K562 (cell line): ENCODE measurements at regions not wholly inside any gene's neighbourhood (a gene's known extent, or its start where the extent isn't known, plus 50 kb on each side); places are given as distances from the start of the nearest gene placed in this dataset.

ENCODE experiments used
- ATAC-seq: fragments of 200-7000 bp; cut with Tn5 transposase; 3 replicates; pipeline ENCODE4 v1.9.1; 2020; ENCODE audit warnings: moderate library complexity
- BruUV-seq: library from RNA; stranded (reverse); fragments of 400-500 nt; replicated peaks from 2 replicates; lab custom pipeline; 2021; lab: Mats Ljungman, UMichigan
- CTCF ChIA-PET: fragments of 300-600 bp; formaldehyde crosslinking; extraction: SDS; loops from one replicate; lab custom pipeline; 2021; ENCODE audit warnings: low intra/inter-chr PET ratio; lab: Yijun Ruan, JAX
- POLR2A ChIA-PET: fragments of 300-600, 350-650 bp; sonication (Branson Sonifier 250); formaldehyde crosslinking; extraction: SDS; loops from one replicate; lab custom pipeline; 2021; ENCODE audit warnings: antibody characterized with exemption, inconsistent platforms; lab: Yijun Ruan, JAX
- DNase-seq, 4 experiments: peaks; one replicate each; pipeline versions ENCODE4 v3.0.0 to v3.0.0-alpha.2; 2011 to 2018; ENCODE audit warnings: low spot score in 3 of 4, mixed read lengths in 3 of 4; ENCODE audit errors: extremely low read depth in 1 of 4
- FAIRE-seq: peaks from 2 replicates; lab custom pipeline; 2011; peaks lifted over from hg19 to GRCh38; lab: Jason Lieb, UNC
- H2AFZ ChIP-seq: 2 replicates; pipeline ENCODE4 v1.6.0; 2011; ENCODE audit warnings: low read depth, low read length, control low read depth, inconsistent platforms
- H3K27ac ChIP-seq: fragments of 200-600 bp; 3 replicates; pipeline ENCODE4 v1.8.0; 2011; ENCODE audit warnings: low read depth, mild to moderate bottlenecking, control low read depth, inconsistent platforms, low read length, moderate library complexity, mixed read lengths; ENCODE audit errors: extremely low read depth
- H3K27me3 ChIP-seq, 2 experiments: fragments of 300-600 bp in 1 of 2; 2 replicates in 1 of 2; 3 replicates in 1 of 2; pipeline versions ENCODE4 v1.6.0 to v1.8.0; 2011; ENCODE audit warnings: inconsistent platforms in 2 of 2, low read length in 2 of 2, mild to moderate bottlenecking in 1 of 2, mixed read lengths in 1 of 2, moderate library complexity in 1 of 2; ENCODE audit not compliant: control insufficient read depth in 2 of 2, insufficient read depth in 2 of 2
- H3K36me3 ChIP-seq: fragments of 300-600 bp; 3 replicates; pipeline ENCODE4 v1.8.0; 2011; ENCODE audit warnings: mild to moderate bottlenecking, low read length, inconsistent platforms; ENCODE audit not compliant: control insufficient read depth, insufficient read depth
- H3K4me1 ChIP-seq, 2 experiments: fragments of 200-600 bp in 1 of 2; replicated peaks in 1 of 2; 2 replicates in 1 of 2; 3 replicates in 1 of 2; pipeline versions ENCODE4 v1.5.1 to v1.8.0; 2011; ENCODE audit warnings: inconsistent platforms in 2 of 2, low read length in 2 of 2, mild to moderate bottlenecking in 1 of 2, mixed read lengths in 1 of 2, moderate library complexity in 1 of 2; ENCODE audit not compliant: control insufficient read depth in 2 of 2, insufficient read depth in 2 of 2
- H3K4me2 ChIP-seq: 2 replicates; pipeline ENCODE4 v1.6.1; 2011; ENCODE audit warnings: low read length, control low read depth, inconsistent platforms, mixed read lengths; ENCODE audit not compliant: insufficient read depth
- H3K4me3 ChIP-seq: fragments of 200-600 bp; sonication (generic), shearing (Covaris generic); 2 replicates; pipeline ENCODE4 v1.5.1; 2016; ENCODE audit warnings: control low read depth, inconsistent platforms
- H3K79me2 ChIP-seq: fragments of 200-600 bp; 3 replicates; pipeline ENCODE4 v1.8.0; 2011; ENCODE audit warnings: low read length, inconsistent platforms; ENCODE audit not compliant: control insufficient read depth, insufficient read depth
- H3K9ac ChIP-seq, 2 experiments: 2 replicates each; pipeline versions ENCODE4 v1.6.0 to v1.6.1; 2011; ENCODE audit warnings: low read depth in 2 of 2, low read length in 2 of 2, control low read depth in 1 of 2, inconsistent platforms in 1 of 2, mild to moderate bottlenecking in 1 of 2, mixed read lengths in 1 of 2; ENCODE audit not compliant: insufficient read depth in 1 of 2
- H3K9me1 ChIP-seq: one replicate; pipeline ENCODE4 v1.6.0; 2011; ENCODE audit warnings: inconsistent platforms, mild to moderate bottlenecking, low read length, moderate library complexity; ENCODE audit not compliant: control insufficient read depth, insufficient read depth
- H3K9me3 ChIP-seq: replicated peaks from 2 replicates; pipeline ENCODE4 v1.5.1; 2011; ENCODE audit warnings: low read depth, low read length, inconsistent platforms; ENCODE audit not compliant: control insufficient read depth, insufficient read depth
- H4K20me1 ChIP-seq: replicated peaks from 2 replicates; pipeline ENCODE4 v1.6.1; 2011; ENCODE audit warnings: low read length, inconsistent platforms, mixed read lengths; ENCODE audit not compliant: control insufficient read depth, insufficient read depth
- CBX8 ChIP-seq: fragments of 200-600 bp; sonication (generic); IDR thresholded peaks from 2 replicates; pipeline ENCODE4 v1.6.1; 2012; ENCODE audit warnings: borderline replicate concordance, mixed run types, low read depth, mild to moderate bottlenecking, moderate library complexity, mixed read lengths, low read length, control low read depth, inconsistent platforms; ENCODE audit not compliant: poor library complexity, severe bottlenecking; ENCODE audit errors: extremely low read depth
- HINFP ChIP-seq: fragments of 450-650 bp; conservative IDR thresholded peaks from 2 replicates; pipeline ENCODE4 v1.6.1; 2016; ENCODE audit warnings: missing genetic modification characterization, low read depth, mild to moderate bottlenecking, control low read depth, missing compliant biosample characterization
- HMGN3 ChIP-seq: IDR thresholded peaks from 2 replicates; pipeline ENCODE4 v1.6.1; 2011; ENCODE audit warnings: borderline replicate concordance, low read depth, mild to moderate bottlenecking, mixed read lengths, low read length; ENCODE audit not compliant: insufficient read length; ENCODE audit errors: extremely low read depth
- IRF9 ChIP-seq: fragments of 450-650 bp; IDR thresholded peaks from 2 replicates; pipeline ENCODE4 v1.6.1; 2016; ENCODE audit warnings: missing biosample characterization, missing genetic modification characterization
- MITF ChIP-seq: IDR thresholded peaks from 2 replicates; pipeline ENCODE4 v1.6.1; 2014; ENCODE audit warnings: antibody characterized with exemption
- NRF1 ChIP-seq, 2 experiments: fragments of 450-650 bp; IDR thresholded peaks in 1 of 2; conservative IDR thresholded peaks in 1 of 2; 2 replicates each; pipeline ENCODE4 v1.6.1; 2014; ENCODE audit warnings: mild to moderate bottlenecking in 2 of 2
- PATZ1 ChIP-seq: fragments of 250-450 bp; sonication (Bioruptor Pico); IDR thresholded peaks from 2 replicates; pipeline ENCODE4 v1.5.0; 2020; ENCODE audit warnings: mild to moderate bottlenecking, borderline replicate concordance
- RBM15 ChIP-seq: fragments of 200-400 bp; formaldehyde crosslinking; IDR thresholded peaks from 2 replicates; pipeline ENCODE4 v1.6.1; 2018; ENCODE audit warnings: mild to moderate bottlenecking, low read length, moderate library complexity; ENCODE audit not compliant: insufficient read depth
- RFX7 ChIP-seq: fragments of 250-450 bp; sonication (Bioruptor Pico); IDR thresholded peaks from 2 replicates; pipeline ENCODE4 v1.5.1; 2021; ENCODE audit warnings: mild to moderate bottlenecking
- SMAD4 ChIP-seq: fragments of 250-450 bp; sonication (Bioruptor Pico); conservative IDR thresholded peaks from 2 replicates; pipeline ENCODE4 v1.8.0; 2021; ENCODE audit warnings: inconsistent platforms, mild to moderate bottlenecking, moderate library complexity
- TAL1 ChIP-seq: fragments of 450-650 bp; IDR thresholded peaks from 2 replicates; pipeline ENCODE4 v1.6.1; 2016; ENCODE audit warnings: mild to moderate bottlenecking
- TCFL5 ChIP-seq: fragments of 250-450 bp; sonication (Bioruptor Pico); conservative IDR thresholded peaks from 2 replicates; pipeline ENCODE4 v1.6.1; 2021; ENCODE audit warnings: mild to moderate bottlenecking, moderate library complexity, matching md5 sums
- whole genome bisulfite sequencing: fragments of 100-300 bp; shearing (Covaris generic); methylation state at CpG from one replicate; pipeline ENCODE4 v1.1.6; 2016; ENCODE audit warnings: low coverage, mixed read lengths; ENCODE audit not compliant: insufficient coverage; ENCODE audit errors: missing lambda C conversion rate; 5-methylcytosine and 5-hydroxymethylcytosine counted together
- in situ Hi-C: fragments of 300-500 bp; cut with MboI; formaldehyde crosslinking; loops from 4 replicates; pipeline ENCODE4 v1.15.0; 2018; ENCODE audit warnings: inconsistent platforms, mixed read lengths
- intact Hi-C: fragments of 100-400 bp; cut with micrococcal nuclease; formaldehyde crosslinking; loops from 2 replicates; pipeline ENCODE4 v1.14.2; 2022

- no peak for DNase-seq
- no peaks in the 10 kb centered on the region for H3K9me1 ChIP-seq
- no peaks in the 10 kb centered on the region for H3K4me1 ChIP-seq
- no TSS peak for BruUV-seq
- H3K9ac ChIP-seq: no peak overlapping the region
- no peaks in the 10 kb centered on the region for H4K20me1 ChIP-seq
- no peak for ATAC-seq
- no peak overlapping the region for H2AFZ ChIP-seq
- no peaks in the 10 kb centered on the region for H3K36me3 ChIP-seq
- ChIA-PET POLR2A (no interaction called here), CTCF (interaction anchor here (1.2 to 2.7 kb wide), 2 partner anchors 168 to 304 kb away, joined by 6 to 22 read pairs; no protein-coding TSS in a partner anchor)
- H3K27me3 ChIP-seq: peaks cover 20 to 31% of the 10 kb centered on the region in 2 experiments
- no peaks in the 10 kb centered on the region for H3K9me3 ChIP-seq
- no peak for FAIRE-seq
- in situ Hi-C loops (no loop called here), intact Hi-C loops (loop anchor here (1.0 to 10.0 kb wide), 2 partner anchors 168 to 444 kb away; no protein-coding TSS in a partner anchor)
- 0% methylated on average over 6 of the region's 6 CpGs for WGBS
- H3K4me3 ChIP-seq: no peak overlapping the region
- H3K79me2 ChIP-seq: no peaks in the 10 kb centered on the region
- no peak overlapping the region for H3K4me2 ChIP-seq
- H3K27ac ChIP-seq: no peak overlapping the region
- TF ChIP-seq NRF1 (conservative IDR thresholded peaks at IDR 0.05 in 1 of 2, IDR thresholded peaks at IDR 0.05 in 1 of 2): no peak
- no peak for TF ChIP-seq TAL1
- no peak for TF ChIP-seq IRF9 (tag)
- no peak for TF ChIP-seq HINFP (tag)
- no peak for TF ChIP-seq RBM15
- TF ChIP-seq HMGN3: no peak
- no peak for TF ChIP-seq MITF
- no peak for TF ChIP-seq SMAD4 (CRISPR knock-in tag)
- TF ChIP-seq CBX8: no peak
- no peak for TF ChIP-seq TCFL5
- no peak for TF ChIP-seq PATZ1 (CRISPR knock-in tag)
- TF ChIP-seq RFX7: no peak
These were observed 91.0 kb upstream of the NFE2L3 start for GRCh38 chr7:26060733-26061677.
